ENCODE measurements at regions not wholly inside any gene's neighbourhood (a gene's known extent, or its start where the extent isn't known, plus 50 kb on each side); places are given as distances from the start of the nearest gene placed in this dataset.
A peak's percentile ranks its signal among the peaks of the same experiment; 100 is the strongest.

- Mint-ChIP-seq H3K36me3 (ENCODE audit: low read depth) (no peaks in the 10 kb centered on the region), H3K4me3 (no peak overlapping the region), H3K27me3 (peaks cover 3% of the 10 kb centered on the region), H3K9me3 (no peaks in the 10 kb centered on the region), H3K27ac (no peak overlapping the region), H3K4me1 (ENCODE audit: low read depth) (peaks cover 37% of the 10 kb centered on the region)
- intact Hi-C loops (cut with micrococcal nuclease): loop anchor here (5.0 kb wide), 1 partner anchor 227 kb away; no protein-coding TSS in a partner anchor
Measured at GRCh38 chr11:8340296-8340695, 76.6 kb upstream of the LMO1 start.

DNA sequence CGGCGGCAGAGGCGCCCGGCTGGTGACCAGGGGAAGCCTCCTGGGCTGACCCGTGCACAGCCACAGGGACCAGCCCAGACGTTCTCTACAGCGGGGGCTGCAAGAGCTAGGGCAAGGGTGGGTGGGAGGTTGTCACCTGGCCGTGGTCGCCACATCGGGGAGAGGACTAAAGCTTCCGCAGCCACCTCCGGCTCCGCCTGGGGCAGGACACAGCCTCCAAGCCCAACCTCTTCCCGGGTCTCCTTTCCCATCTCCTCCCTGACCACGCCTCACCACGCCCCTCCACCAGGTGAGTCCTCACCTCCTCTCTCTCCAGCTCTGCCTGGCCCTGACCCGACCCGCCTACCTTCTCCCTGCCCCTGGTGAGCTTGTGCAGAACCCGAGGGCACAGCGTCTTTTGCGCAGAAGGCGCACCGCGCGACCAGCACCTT, 75.9 kb upstream of the LMO1 start:
- intact Hi-C loops (cut with micrococcal nuclease): loop anchor here (5.0 kb wide), 1 partner anchor 228 kb away; no protein-coding TSS in a partner anchor
- H3K27ac Mint-ChIP-seq: no peak overlapping the region
- peaks cover 3% of the 10 kb centered on the region for H3K27me3 Mint-ChIP-seq

GRCh38 chr11:8338138-8338537, 74.5 kb upstream of the LMO1 start:
- Mint-ChIP-seq H3K4me1 (ENCODE audit: low read depth) (peaks cover 46% of the 10 kb centered on the region), H3K4me3 (no peak overlapping the region), H3K27ac (no peak overlapping the region), H3K27me3 (no peaks in the 10 kb centered on the region), H3K36me3 (ENCODE audit: low read depth) (no peaks in the 10 kb centered on the region), H3K9me3 (no peaks in the 10 kb centered on the region)
- intact Hi-C loops (cut with micrococcal nuclease): no loop called here

More for the DNA sequence above, 75.9 kb upstream of the LMO1 start:
- Mint-ChIP-seq H3K4me3 (no peak overlapping the region), H3K9me3 (no peaks in the 10 kb centered on the region), H3K4me1 (ENCODE audit: low read depth) (peaks cover 40% of the 10 kb centered on the region), H3K36me3 (ENCODE audit: low read depth) (no peaks in the 10 kb centered on the region)

DNA sequence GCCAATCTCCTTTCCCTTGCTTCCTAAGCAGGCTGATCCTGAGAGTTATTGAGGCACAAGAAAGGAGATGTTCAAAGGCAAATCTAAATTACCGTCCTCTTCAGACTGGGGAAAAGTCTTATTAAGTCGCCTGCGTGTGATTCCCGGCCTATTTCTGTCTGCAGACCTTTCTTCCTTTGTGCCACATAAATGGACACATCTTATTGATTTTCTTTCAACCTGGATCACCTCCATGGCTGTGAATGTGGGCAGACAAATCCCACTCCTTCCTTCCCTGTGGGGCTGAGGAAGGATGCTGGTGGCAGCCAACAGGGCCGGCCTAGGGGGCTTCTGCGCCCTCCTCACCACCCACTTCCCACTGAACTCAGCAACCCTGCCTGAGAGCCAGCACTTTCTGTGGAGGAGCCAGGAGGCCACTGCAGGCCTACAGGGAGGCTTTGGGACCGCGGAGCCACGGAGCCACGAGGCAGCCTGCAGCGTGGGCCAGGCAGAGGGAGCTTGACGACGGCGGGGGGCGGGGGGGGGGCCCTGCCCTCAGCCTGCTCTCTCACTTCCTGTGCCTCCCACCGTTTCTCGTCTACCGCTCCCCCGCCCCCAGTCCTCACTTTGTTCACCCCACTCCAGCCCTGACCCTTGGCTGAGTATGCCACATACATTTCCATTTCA, 73.6 kb upstream of the LMO1 start:
- H3K4me3 Mint-ChIP-seq: no peak overlapping the region
- H3K9me3 Mint-ChIP-seq: no peaks in the 10 kb centered on the region
- H3K27ac Mint-ChIP-seq: no peak overlapping the region
- no peaks in the 10 kb centered on the region for H3K36me3 Mint-ChIP-seq (ENCODE audit: low read depth)
- H3K4me1 Mint-ChIP-seq (ENCODE audit: low read depth): peaks cover 52% of the 10 kb centered on the region
- intact Hi-C loops (cut with micrococcal nuclease): no loop called here
- H3K27me3 Mint-ChIP-seq: no peaks in the 10 kb centered on the region

GRCh38 chr11:8336356-8337129, 72.9 kb upstream of the LMO1 start:
- intact Hi-C loops (cut with micrococcal nuclease): no loop called here
- no peak overlapping the region for H3K4me3 Mint-ChIP-seq

DNA sequence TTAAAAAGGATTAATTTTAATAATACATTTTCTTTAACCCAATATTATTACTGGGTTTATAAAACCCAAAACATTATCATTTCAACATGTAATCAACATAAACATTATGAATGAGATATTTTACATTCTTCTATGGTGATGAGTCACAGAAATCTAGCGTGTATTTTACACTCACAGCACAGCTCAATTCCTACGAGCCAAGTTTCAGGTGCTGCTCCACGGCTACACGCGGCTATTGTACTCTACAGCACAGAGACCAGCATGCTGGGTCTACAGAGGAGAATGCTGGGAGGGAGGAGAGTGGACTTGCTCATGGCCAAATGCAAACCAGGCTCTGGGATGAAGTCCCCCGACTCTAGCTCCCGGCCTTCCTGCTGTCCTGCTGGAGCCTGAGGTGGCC, 72.0 kb upstream of the LMO1 start:
- no peak overlapping the region for H3K27ac Mint-ChIP-seq
- no peak overlapping the region for H3K4me3 Mint-ChIP-seq
- H3K9me3 Mint-ChIP-seq: no peaks in the 10 kb centered on the region
- intact Hi-C loops (cut with micrococcal nuclease): no loop called here
- peaks cover 2% of the 10 kb centered on the region for H3K27me3 Mint-ChIP-seq
- H3K4me1 Mint-ChIP-seq (ENCODE audit: low read depth): peaks cover 58% of the 10 kb centered on the region
- no peaks in the 10 kb centered on the region for H3K36me3 Mint-ChIP-seq (ENCODE audit: low read depth)

More at GRCh38 chr11:8336356-8337129, 72.9 kb upstream of the LMO1 start:
- Mint-ChIP-seq H3K4me1 (ENCODE audit: low read depth) (peaks cover 54% of the 10 kb centered on the region), H3K27ac (no peak overlapping the region), H3K36me3 (ENCODE audit: low read depth) (no peaks in the 10 kb centered on the region), H3K9me3 (no peaks in the 10 kb centered on the region), H3K27me3 (no peaks in the 10 kb centered on the region)

DNA sequence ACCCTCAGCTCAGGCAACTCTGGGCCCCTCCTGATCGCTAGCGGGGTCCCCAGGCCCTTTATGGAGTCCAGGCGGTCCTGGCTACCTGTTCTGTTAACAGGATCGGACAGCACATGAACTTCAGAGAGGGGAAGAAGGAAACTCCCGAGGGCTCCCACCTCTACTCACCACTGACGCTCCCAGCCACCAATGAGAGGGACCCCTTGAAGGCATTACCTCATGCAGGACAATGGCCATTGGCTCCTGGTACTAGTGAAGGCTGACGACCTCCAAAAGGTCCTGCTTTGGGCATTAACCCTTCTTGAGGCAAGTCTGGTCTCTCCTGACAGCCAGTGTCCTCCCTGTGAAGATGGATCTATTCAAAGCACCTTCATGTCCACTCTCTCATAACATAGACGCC, 71.5 kb upstream of the LMO1 start:
- Mint-ChIP-seq H3K27me3 (peaks cover 5% of the 10 kb centered on the region), H3K27ac (no peak overlapping the region)

DNA sequence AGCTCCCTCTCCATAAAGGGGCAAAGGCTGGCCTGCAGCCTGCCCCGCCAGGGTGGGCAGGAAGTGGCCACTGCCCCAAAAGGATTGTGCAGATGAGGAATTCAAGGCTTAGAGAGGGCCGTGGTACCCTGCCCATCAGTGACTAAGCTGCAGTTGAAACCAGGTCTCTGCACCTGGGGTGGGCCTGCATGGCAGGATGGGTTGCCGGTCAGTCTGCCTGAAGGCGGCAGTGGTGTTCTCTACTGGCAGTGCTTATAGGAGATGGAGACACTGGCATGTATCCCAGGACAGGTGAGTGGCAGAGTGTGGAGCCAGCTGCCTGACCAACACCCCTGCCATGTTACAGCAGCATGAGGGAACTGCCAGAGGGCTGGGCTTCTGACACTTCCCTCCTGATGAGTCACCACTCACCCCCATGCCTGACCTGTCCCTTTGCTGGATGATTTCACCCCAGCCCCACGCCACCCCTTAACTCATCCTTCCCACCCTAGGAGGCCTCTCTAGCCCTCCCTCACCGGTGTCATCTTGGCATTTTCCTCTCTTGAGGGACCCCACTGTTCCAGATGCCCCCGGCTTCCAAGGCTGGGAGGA, 70.2 kb upstream of the LMO1 start:
- peaks cover 8% of the 10 kb centered on the region for H3K27me3 Mint-ChIP-seq
- no peaks in the 10 kb centered on the region for H3K36me3 Mint-ChIP-seq (ENCODE audit: low read depth)
- no peak overlapping the region for H3K4me3 Mint-ChIP-seq
- intact Hi-C loops (cut with micrococcal nuclease): no loop called here
- H3K4me1 Mint-ChIP-seq (ENCODE audit: low read depth): peaks cover 58% of the 10 kb centered on the region
- peak overlapping the region; percentile 76 for H3K27ac Mint-ChIP-seq
- H3K9me3 Mint-ChIP-seq: no peaks in the 10 kb centered on the region

More for the DNA sequence above, 71.5 kb upstream of the LMO1 start:
- Mint-ChIP-seq H3K36me3 (ENCODE audit: low read depth) (no peaks in the 10 kb centered on the region), H3K4me1 (ENCODE audit: low read depth) (peaks cover 54% of the 10 kb centered on the region), H3K4me3 (no peak overlapping the region), H3K9me3 (no peaks in the 10 kb centered on the region)
- intact Hi-C loops (cut with micrococcal nuclease): no loop called here

DNA sequence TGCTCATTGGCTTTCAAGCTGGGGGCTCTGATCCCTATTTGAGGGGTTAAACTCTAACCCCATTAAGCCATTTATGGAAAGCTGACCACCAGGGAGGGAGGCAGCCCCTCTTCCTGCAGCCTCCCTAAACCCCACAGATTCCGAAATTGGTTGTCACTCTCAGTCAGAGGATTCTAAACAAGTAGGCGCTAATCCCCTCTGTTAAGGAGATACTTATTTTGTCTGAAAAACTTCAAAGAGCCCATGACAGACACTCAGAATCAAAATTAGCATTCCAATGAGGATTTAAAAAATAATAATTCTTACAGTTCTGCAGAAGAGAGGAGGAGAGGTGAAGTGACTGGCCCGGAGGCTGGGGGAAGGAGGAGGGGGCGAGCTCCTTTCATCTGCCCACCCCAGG, 69.7 kb upstream of the LMO1 start:
- H3K4me1 Mint-ChIP-seq (ENCODE audit: low read depth): peaks cover 63% of the 10 kb centered on the region
- intact Hi-C loops (cut with micrococcal nuclease): no loop called here
- no peaks in the 10 kb centered on the region for H3K9me3 Mint-ChIP-seq
- H3K36me3 Mint-ChIP-seq (ENCODE audit: low read depth): no peaks in the 10 kb centered on the region
- no peak overlapping the region for H3K4me3 Mint-ChIP-seq
- no peak overlapping the region for H3K27ac Mint-ChIP-seq
- peaks cover 8% of the 10 kb centered on the region for H3K27me3 Mint-ChIP-seq

DNA sequence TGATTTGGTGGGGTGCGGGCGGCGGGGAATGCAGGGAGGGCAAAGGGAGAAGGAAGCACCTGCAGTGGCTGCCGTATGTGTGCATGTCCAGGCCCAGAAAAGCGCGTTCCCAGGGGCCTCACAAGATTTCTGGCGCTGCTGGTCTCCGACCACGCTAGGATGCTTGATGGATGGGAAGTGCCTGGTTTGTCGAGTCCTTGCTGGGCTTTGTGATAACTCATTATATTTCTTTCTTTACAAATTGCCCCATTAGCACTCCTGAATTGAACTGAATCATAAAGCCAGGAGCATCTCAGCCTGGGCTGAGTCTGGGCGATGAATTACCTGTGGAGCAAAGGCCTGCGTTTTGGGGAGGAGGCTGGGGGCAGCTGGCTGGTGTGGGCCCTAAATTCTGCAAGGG, 69.2 kb upstream of the LMO1 start:
- H3K27ac Mint-ChIP-seq: no peak overlapping the region
- no peaks in the 10 kb centered on the region for H3K36me3 Mint-ChIP-seq (ENCODE audit: low read depth)
- H3K9me3 Mint-ChIP-seq: no peaks in the 10 kb centered on the region
- H3K4me3 Mint-ChIP-seq: no peak overlapping the region
- intact Hi-C loops (cut with micrococcal nuclease): no loop called here
- peaks cover 65% of the 10 kb centered on the region for H3K4me1 Mint-ChIP-seq (ENCODE audit: low read depth)
- peaks cover 8% of the 10 kb centered on the region for H3K27me3 Mint-ChIP-seq

- intact Hi-C loops (cut with micrococcal nuclease): no loop called here
- Mint-ChIP-seq H3K27me3 (peaks cover 8% of the 10 kb centered on the region), H3K4me3 (no peak overlapping the region), H3K27ac (peak overlapping the region; percentile 60), H3K4me1 (ENCODE audit: low read depth) (peaks cover 63% of the 10 kb centered on the region), H3K9me3 (no peaks in the 10 kb centered on the region), H3K36me3 (ENCODE audit: low read depth) (no peaks in the 10 kb centered on the region)
Measured at GRCh38 chr11:8332196-8332595, 68.5 kb upstream of the LMO1 start.

DNA sequence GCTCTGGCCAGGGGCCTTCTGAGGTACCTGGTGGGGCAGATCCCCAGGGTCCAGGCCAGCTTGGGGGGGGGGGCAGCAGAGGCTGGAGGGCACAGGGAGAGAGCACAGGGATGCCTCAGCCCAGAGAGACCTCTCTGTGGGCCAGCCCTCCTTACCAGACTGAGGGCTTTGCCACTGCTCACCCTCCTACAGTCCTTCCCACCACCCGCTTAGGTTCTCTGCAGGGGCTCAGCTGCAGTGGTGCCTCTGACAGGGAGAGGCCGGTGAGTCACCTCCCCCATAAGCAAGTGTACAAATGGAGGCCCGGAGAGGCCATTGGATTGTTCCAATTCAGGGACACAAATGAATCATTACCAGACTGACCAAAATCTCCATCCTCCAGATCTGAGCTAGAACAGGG, 68.1 kb upstream of the LMO1 start:
- Mint-ChIP-seq H3K27ac (peak overlapping the region; percentile 60), H3K4me1 (ENCODE audit: low read depth) (peaks cover 63% of the 10 kb centered on the region), H3K4me3 (no peak overlapping the region), H3K9me3 (no peaks in the 10 kb centered on the region), H3K27me3 (peaks cover 8% of the 10 kb centered on the region), H3K36me3 (ENCODE audit: low read depth) (no peaks in the 10 kb centered on the region)
- intact Hi-C loops (cut with micrococcal nuclease): no loop called here

- H3K9me3 Mint-ChIP-seq: no peaks in the 10 kb centered on the region
- H3K36me3 Mint-ChIP-seq (ENCODE audit: low read depth): no peaks in the 10 kb centered on the region
- peaks cover 63% of the 10 kb centered on the region for H3K4me1 Mint-ChIP-seq (ENCODE audit: low read depth)
- H3K4me3 Mint-ChIP-seq: no peak overlapping the region
- H3K27ac Mint-ChIP-seq: no peak overlapping the region
- peaks cover 8% of the 10 kb centered on the region for H3K27me3 Mint-ChIP-seq
- intact Hi-C loops (cut with micrococcal nuclease): no loop called here
Measured at GRCh38 chr11:8330896-8331295, 67.2 kb upstream of the LMO1 start.

DNA sequence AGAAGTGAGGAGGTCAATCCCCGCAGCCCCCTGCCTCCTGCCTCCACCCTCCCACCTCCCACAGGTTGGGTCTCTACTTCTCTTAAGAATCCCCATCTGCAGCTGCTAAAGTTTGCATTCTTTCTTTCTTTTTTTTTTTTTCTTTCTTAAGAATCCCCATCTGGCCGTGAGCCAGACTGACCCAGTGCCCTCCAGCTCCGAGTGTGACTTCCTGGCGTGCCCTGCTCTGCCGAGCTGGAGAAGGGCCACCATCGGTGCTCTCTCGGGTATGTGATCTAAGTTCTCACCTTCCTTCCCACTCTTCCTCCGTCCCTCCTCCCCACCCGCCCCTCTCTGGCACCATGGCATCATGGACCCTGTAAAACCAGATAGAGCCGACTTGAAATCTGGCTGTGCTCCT, 66.7 kb upstream of the LMO1 start:
- H3K4me3 Mint-ChIP-seq: no peak overlapping the region
- H3K4me1 Mint-ChIP-seq (ENCODE audit: low read depth): peaks cover 63% of the 10 kb centered on the region
- H3K36me3 Mint-ChIP-seq (ENCODE audit: low read depth): no peaks in the 10 kb centered on the region
- H3K27ac Mint-ChIP-seq: no peak overlapping the region
- H3K27me3 Mint-ChIP-seq: peaks cover 8% of the 10 kb centered on the region
- intact Hi-C loops (cut with micrococcal nuclease): no loop called here
- no peaks in the 10 kb centered on the region for H3K9me3 Mint-ChIP-seq

Measured in dendritic cell treated with granulocyte-macrophage colony-stimulating factor and Interleukin-4, amounts not matched to agents 40 ng/mL and 50 ng/mL, for 4 days (primary cell).